Lower leg skin (tissue), 4 donors: ENCODE measurements at regions not wholly inside any gene's neighbourhood (a gene's known extent, or its start where the extent isn't known, plus 50 kb on each side); places are given as distances from the start of the nearest gene placed in this dataset.

Source experiments
- DNase-seq, 2 donors: peaks; one replicate each; pipeline ENCODE4 v3.0.0-alpha.2; 2019; ENCODE audit warnings: low spot score in 2 of 2
- H3K4me3 ChIP-seq: fragments of 200-600 bp; sonication (generic); 2 replicates; pipeline ENCODE4 v1.5.1; 2017; ENCODE audit warnings: mild to moderate bottlenecking, low read depth; ENCODE audit not compliant: poor library complexity, severe bottlenecking
- CTCF ChIP-seq, 3 donors: fragments of 450-650 bp; IDR thresholded peaks; one replicate each; pipeline ENCODE4 v1.5.1; 2016; ENCODE audit warnings: antibody characterized with exemption in 3 of 3, mild to moderate bottlenecking in 3 of 3, moderate library complexity in 2 of 3
- POLR2A ChIP-seq, 2 donors: fragments of 450-650 bp; IDR thresholded peaks; one replicate each; pipeline ENCODE4 v1.6.1; 2016 to 2017; ENCODE audit warnings: antibody characterized with exemption in 2 of 2, mild to moderate bottlenecking in 1 of 2, moderate library complexity in 1 of 2
- WGBS, 2 donors: methylation state at CpG; one replicate each; pipeline ENCODE4 v1.1.5; 2018; 5-methylcytosine and 5-hydroxymethylcytosine counted together
- intact Hi-C: fragments of 100-400 bp; cut with DNase I; formaldehyde crosslinking; loops from one replicate; pipeline ENCODE4 v1.15.0; 2023; ENCODE audit warnings: low total_unique reads

DNA sequence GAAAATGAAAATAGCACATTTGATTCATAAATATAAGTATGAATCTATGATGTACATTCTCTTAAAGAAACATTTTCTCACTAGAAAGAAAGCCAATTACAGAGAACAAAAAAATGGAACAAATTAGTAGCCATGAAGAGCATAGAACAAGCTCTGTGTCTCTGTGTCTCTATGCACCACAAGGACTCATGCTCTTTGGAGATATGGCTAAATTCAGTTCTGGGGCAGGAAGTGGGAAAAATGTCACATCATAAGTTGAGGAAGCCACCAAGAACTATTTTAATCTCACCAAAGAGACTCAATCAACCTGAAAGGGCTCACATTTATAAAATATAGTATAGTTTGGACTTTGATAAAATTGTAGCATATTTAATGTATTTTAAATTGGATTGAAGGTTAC, 1259.8 kb upstream of the GJE1 start:
- no peak for DNase-seq
- no peak for TF ChIP-seq POLR2A (IDR thresholded peaks at IDR 0.05)
- TF ChIP-seq CTCF (IDR thresholded peaks at IDR 0.05) = no peak
- H3K4me3 ChIP-seq = no peak overlapping the region
- intact Hi-C loops = no loop called here

DNA sequence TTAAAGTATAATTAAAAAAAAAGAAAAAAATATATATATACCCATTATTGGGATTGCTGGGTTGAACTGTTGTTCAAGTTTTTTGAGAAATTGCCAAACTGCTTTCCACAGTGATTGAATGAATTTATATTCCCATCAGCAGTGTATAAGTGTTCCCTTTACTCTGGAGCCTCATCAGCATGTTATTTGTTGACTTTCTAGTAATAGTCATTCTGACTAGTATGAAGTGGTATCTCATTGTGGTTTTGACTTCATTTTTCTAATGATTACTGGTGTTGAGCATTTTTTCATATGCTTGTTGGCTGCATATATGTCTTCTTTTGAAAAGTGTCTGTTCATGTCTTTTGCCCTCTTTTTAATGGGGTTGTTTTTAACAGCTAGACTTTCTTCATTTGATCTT, 1260.8 kb upstream of the GJE1 start:
- H3K4me3 ChIP-seq = no peak overlapping the region
- no peak for DNase-seq
- TF ChIP-seq POLR2A (IDR thresholded peaks at IDR 0.05) (no peak), CTCF (IDR thresholded peaks at IDR 0.05) (no peak)
- intact Hi-C loops = no loop called here

DNA sequence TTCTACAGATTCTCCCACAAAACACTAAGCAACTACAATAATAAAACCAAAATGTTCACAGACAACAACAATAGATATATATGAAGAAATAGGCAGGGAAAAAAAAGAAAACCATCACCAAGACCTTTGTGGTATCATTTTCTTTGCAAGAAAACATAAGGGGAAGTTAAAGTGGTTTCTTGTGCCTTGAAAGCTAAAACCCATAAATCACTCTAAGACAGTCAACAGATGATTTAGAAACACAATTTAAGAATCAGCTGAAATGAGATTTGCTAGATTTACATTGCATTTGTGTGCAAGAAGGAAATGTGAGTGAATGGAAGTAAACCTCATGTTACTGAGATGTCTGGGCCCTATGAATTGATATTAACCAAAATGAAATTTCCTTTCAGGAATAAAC, 1265.4 kb upstream of the GJE1 start:
- DNase-seq = no peak
- H3K4me3 ChIP-seq = no peak overlapping the region
- TF ChIP-seq POLR2A (IDR thresholded peaks at IDR 0.05) (no peak), CTCF (IDR thresholded peaks at IDR 0.05) (no peak)
- intact Hi-C loops = no loop called here

DNA sequence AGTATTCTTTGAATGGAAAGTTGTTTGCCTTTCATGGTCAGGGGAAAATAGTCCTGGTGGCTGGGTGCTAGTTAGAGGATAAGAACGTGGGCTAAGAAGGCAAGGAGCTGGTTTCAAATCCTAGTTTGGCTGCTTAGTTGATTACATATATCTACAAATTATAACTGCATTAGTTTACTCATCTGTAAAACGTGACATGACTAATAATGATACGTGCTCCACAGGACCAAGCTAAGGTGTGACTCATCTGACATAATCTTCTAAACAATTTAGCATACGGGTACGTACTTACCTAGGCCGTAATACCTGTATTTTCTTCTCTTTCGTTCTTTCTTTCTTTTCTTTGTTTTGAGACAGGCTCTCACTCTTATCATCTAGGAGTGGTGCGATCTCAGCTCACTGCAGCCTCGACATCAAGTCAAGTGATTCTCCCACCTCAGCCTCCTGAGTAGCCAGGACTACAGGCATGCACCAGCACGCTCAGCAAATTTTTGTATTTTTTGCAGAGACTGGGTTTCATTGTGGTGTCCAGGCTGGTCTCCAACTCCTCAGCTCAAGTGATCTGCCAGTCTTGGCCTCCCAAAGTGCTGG, 1274.2 kb upstream of the GJE1 start:
- WGBS, 2 donors = 62 to 70% methylated on average over 10 of the region's 10 CpGs
- no peak for TF ChIP-seq POLR2A (IDR thresholded peaks at IDR 0.05)
- TF ChIP-seq CTCF (IDR thresholded peaks at IDR 0.05) = no peak
- intact Hi-C loops = no loop called here
- no peak overlapping the region for H3K4me3 ChIP-seq
- no peak for DNase-seq

DNA sequence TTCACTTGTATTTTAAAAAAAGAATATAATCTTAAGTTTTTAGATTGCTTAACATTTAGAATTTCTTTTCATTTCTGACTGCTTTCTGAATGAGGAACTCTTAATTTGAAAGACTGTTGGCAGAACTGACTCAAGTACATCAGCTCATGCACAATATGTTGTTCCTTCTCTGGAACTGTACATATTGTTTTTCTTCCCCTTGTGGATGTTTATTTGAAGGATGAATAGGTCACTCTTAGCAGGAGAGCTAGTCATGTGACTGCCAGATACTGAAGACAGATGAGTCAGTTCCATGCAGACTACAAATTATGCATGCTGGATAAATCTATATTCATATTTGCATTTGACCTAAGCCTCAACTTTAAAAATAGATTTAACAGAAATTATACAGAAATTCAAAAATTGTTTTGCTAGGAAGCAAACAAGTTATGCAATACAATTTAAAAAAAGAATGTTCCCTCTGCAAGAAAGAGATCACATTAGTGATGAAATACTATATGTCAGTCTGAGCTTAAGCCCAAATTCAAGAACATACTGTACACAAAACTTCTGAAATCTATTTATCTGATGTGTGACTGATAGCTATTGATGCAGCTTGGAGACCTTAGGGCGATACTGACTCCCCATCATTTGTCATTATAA, 1274.9 kb upstream of the GJE1 start:
- no peak for TF ChIP-seq POLR2A (IDR thresholded peaks at IDR 0.05)
- no peak for TF ChIP-seq CTCF (IDR thresholded peaks at IDR 0.05)
- intact Hi-C loops = no loop called here
- 69 to 73% methylated on average over 1 of the region's 1 CpG for WGBS, 2 donors
- no peak for DNase-seq
- no peak overlapping the region for H3K4me3 ChIP-seq

DNA sequence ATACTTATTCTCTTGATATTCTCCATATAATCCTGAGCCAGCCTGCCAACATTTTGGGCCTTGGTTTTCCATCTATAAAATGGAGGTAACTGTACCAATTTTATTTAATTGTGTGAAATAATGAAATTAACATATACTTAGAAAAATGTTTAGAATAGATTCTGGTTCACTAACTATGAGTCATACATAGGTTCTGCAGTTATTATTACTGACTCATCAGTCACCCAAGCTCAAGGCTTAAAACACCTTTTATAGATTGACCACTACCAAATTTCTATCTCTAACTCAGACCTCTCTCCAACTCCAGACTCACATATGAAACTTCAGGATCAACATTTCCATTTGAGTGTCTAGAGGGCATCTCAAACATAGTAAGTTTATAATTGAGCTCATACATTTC, 1277.2 kb upstream of the GJE1 start:
- TF ChIP-seq CTCF (IDR thresholded peaks at IDR 0.05) = no peak
- no peak for TF ChIP-seq POLR2A (IDR thresholded peaks at IDR 0.05)
- no peak overlapping the region for H3K4me3 ChIP-seq
- intact Hi-C loops = no loop called here
- no peak for DNase-seq
